ENCODE measurements at regions not wholly inside any gene's neighbourhood (a gene's known extent, or its start where the extent isn't known, plus 50 kb on each side); places are given as distances from the start of the nearest gene placed in this dataset.
"Not testable (repeated sequence)": the region's sequence is repeated elsewhere in the genome, so short reads cannot be mapped to it uniquely, and the experiment has no call there.

- no peak for DNase-seq (ENCODE audit: low read depth)
These were observed 108.0 kb upstream of the ALKAL2 start for GRCh38 chr2:395886-396285.

GRCh38 chr2:393711-394696 lies 106.1 kb upstream of the ALKAL2 start:
- DNase-seq (ENCODE audit: low read depth) = peak; percentile 38

GRCh38 chr2:392926-393280 lies 105.0 kb upstream of the ALKAL2 start:
- no peak for DNase-seq (ENCODE audit: low read depth)

- no peak for DNase-seq (ENCODE audit: low read depth)
These were observed 104.5 kb upstream of the ALKAL2 start for GRCh38 chr2:392181-392925.

- DNase-seq (ENCODE audit: low read depth) = no peak
These were observed 103.8 kb upstream of the ALKAL2 start for GRCh38 chr2:391696-392095.

GRCh38 chr2:390959-391358 lies 103.1 kb upstream of the ALKAL2 start:
- DNase-seq (ENCODE audit: low read depth) = no peak

- not testable (repeated sequence) for DNase-seq (ENCODE audit: low read depth)
These were observed 102.1 kb upstream of the ALKAL2 start for GRCh38 chr2:389985-390384.

GRCh38 chr2:388752-389151 lies 100.9 kb upstream of the ALKAL2 start:
- DNase-seq (ENCODE audit: low read depth) = not testable (repeated sequence)

GRCh38 chr2:387980-388421 lies 100.1 kb upstream of the ALKAL2 start:
- no peak for DNase-seq (ENCODE audit: low read depth)

- DNase-seq (ENCODE audit: low read depth) = no peak
These were observed 98.7 kb upstream of the ALKAL2 start for GRCh38 chr2:386406-387103.

- DNase-seq (ENCODE audit: low read depth) = no peak
These were observed 97.9 kb upstream of the ALKAL2 start for GRCh38 chr2:385785-386184.

GRCh38 chr2:385061-385460 lies 97.2 kb upstream of the ALKAL2 start:
- DNase-seq (ENCODE audit: low read depth) = no peak

- no peak for DNase-seq (ENCODE audit: low read depth)
These were observed 96.0 kb upstream of the ALKAL2 start for GRCh38 chr2:383888-384287.

- DNase-seq (ENCODE audit: low read depth) = no peak
These were observed 95.3 kb upstream of the ALKAL2 start for GRCh38 chr2:383178-383577.

GRCh38 chr2:382728-383022 lies 94.8 kb upstream of the ALKAL2 start:
- DNase-seq (ENCODE audit: low read depth) = no peak

- DNase-seq (ENCODE audit: low read depth) = no peak
These were observed 94.2 kb upstream of the ALKAL2 start for GRCh38 chr2:381941-382727.

- DNase-seq (ENCODE audit: low read depth) = no peak
These were observed 93.3 kb upstream of the ALKAL2 start for GRCh38 chr2:381181-381580.

GRCh38 chr2:380772-381171 lies 92.9 kb upstream of the ALKAL2 start:
- no peak for DNase-seq (ENCODE audit: low read depth)

- DNase-seq (ENCODE audit: low read depth) = no peak
These were observed 92.3 kb upstream of the ALKAL2 start for GRCh38 chr2:380221-380620.

GRCh38 chr2:379778-380177 lies 91.9 kb upstream of the ALKAL2 start:
- no peak for DNase-seq (ENCODE audit: low read depth)

- no peak for DNase-seq (ENCODE audit: low read depth)
These were observed 90.5 kb upstream of the ALKAL2 start for GRCh38 chr2:378364-378763.

- no peak for DNase-seq (ENCODE audit: low read depth)
These were observed 89.5 kb upstream of the ALKAL2 start for GRCh38 chr2:377414-377813.

All from stimulated activated CD4-positive, alpha-beta T cell treated with anti-CD3 and anti-CD28 coated beads, Interleukin-2, amount 100 ng/mL, for 4 hours (primary cell).